A673 (cell line): ENCODE measurements at regions not wholly inside any gene's neighbourhood (a gene's known extent, or its start where the extent isn't known, plus 50 kb on each side); places are given as distances from the start of the nearest gene placed in this dataset.

Experiments used
- BruUV-seq: library from RNA; stranded (reverse); fragments of 400-500 nt; replicated peaks from 2 replicates; lab custom pipeline; 2021; lab: Mats Ljungman, UMichigan
- CTCF ChIA-PET: fragments of 300-600 bp; sonication (Branson Sonifier 250); formaldehyde crosslinking; loops from one replicate; lab custom pipeline; 2022; ENCODE audit warnings: antibody characterized with exemption; lab: Charles Lee
- POLR2A ChIA-PET: fragments of 300-600 bp; sonication (Branson Sonifier 250); formaldehyde crosslinking; loops from one replicate; lab custom pipeline; 2022; ENCODE audit warnings: antibody characterized with exemption; ENCODE audit not compliant: low non-redundant PET; lab: Charles Lee
- DNase-seq: peaks from one replicate; pipeline ENCODE4 v3.0.0-alpha.2; 2015; ENCODE audit warnings: low spot score
- H3K27ac ChIP-seq: fragments of 200-600 bp; sonication (generic); 2 replicates; pipeline ENCODE4 v1.5.1; 2016; ENCODE audit warnings: mixed run types, low read depth, mild to moderate bottlenecking, mixed read lengths, antibody characterized with exemption, low read length; ENCODE audit not compliant: poor library complexity, severe bottlenecking
- H3K27me3 ChIP-seq: fragments of 200-600 bp; sonication (generic); replicated peaks from 2 replicates; pipeline ENCODE4 v1.6.1; 2017; ENCODE audit warnings: mixed run types, low read depth, mild to moderate bottlenecking, mixed read lengths, antibody characterized with exemption, low read length; ENCODE audit not compliant: insufficient read depth, poor library complexity
- H3K36me3 ChIP-seq: fragments of 200-600 bp; sonication (generic); 2 replicates; pipeline ENCODE4 v1.6.1; 2016; ENCODE audit warnings: mixed run types, mild to moderate bottlenecking, mixed read lengths, antibody characterized with exemption, low read length; ENCODE audit not compliant: insufficient read depth, poor library complexity, severe bottlenecking
- H3K4me1 ChIP-seq: fragments of 200-600 bp; sonication (generic); 2 replicates; pipeline ENCODE4 v1.6.1; 2017; ENCODE audit warnings: mixed run types, mild to moderate bottlenecking, mixed read lengths, antibody characterized with exemption, low read length; ENCODE audit not compliant: insufficient read depth, poor library complexity, severe bottlenecking
- H3K4me3 ChIP-seq: fragments of 200-600 bp; sonication (generic); 2 replicates; pipeline ENCODE4 v1.5.1; 2016; ENCODE audit warnings: low read depth, mixed run types, mild to moderate bottlenecking, mixed read lengths, low read length; ENCODE audit not compliant: poor library complexity, severe bottlenecking
- H3K9me3 ChIP-seq: fragments of 200-600 bp; sonication (generic); 2 replicates; pipeline ENCODE4 v1.6.1; 2016; ENCODE audit warnings: mixed run types, low read depth, mild to moderate bottlenecking, mixed read lengths, antibody characterized with exemption, low read length; ENCODE audit not compliant: poor library complexity, severe bottlenecking
- EZH2 ChIP-seq: fragments of 200-600 bp; sonication (generic); IDR thresholded peaks from 2 replicates; pipeline ENCODE4 v1.6.1; 2017; ENCODE audit warnings: borderline replicate concordance, low read depth, mild to moderate bottlenecking, mixed read lengths, antibody characterized with exemption, low read length; ENCODE audit not compliant: poor library complexity, severe bottlenecking
- intact Hi-C: fragments of 100-400 bp; cut with micrococcal nuclease; formaldehyde crosslinking; loops from one replicate; pipeline ENCODE4 v1.10.0; 2022; ENCODE audit not compliant: unreplicated experiment
- TF ChIP-seq, protein P1 (sequence below): fragments of 300-800, 200-600 bp; sonication (generic); conservative IDR thresholded peaks from 2 replicates; pipeline ENCODE4 v1.5.1; 2017; ENCODE audit warnings: low read depth, mild to moderate bottlenecking, antibody characterized with exemption, low read length, moderate library complexity, mixed read lengths

- Histone ChIP-seq H3K9me3 (no peaks in the 10 kb centered on the region), H3K4me1 (peaks cover 5% of the 10 kb centered on the region), H3K27ac (no peak overlapping the region), H3K27me3 (no peaks in the 10 kb centered on the region), H3K36me3 (no peaks in the 10 kb centered on the region), H3K4me3 (no peak overlapping the region)
- ChIA-PET CTCF (no interaction called here), POLR2A (no interaction called here)
- BruUV-seq: no TSS peak
- TF ChIP-seq EZH2: no peak
- TF ChIP-seq, protein P1, sequence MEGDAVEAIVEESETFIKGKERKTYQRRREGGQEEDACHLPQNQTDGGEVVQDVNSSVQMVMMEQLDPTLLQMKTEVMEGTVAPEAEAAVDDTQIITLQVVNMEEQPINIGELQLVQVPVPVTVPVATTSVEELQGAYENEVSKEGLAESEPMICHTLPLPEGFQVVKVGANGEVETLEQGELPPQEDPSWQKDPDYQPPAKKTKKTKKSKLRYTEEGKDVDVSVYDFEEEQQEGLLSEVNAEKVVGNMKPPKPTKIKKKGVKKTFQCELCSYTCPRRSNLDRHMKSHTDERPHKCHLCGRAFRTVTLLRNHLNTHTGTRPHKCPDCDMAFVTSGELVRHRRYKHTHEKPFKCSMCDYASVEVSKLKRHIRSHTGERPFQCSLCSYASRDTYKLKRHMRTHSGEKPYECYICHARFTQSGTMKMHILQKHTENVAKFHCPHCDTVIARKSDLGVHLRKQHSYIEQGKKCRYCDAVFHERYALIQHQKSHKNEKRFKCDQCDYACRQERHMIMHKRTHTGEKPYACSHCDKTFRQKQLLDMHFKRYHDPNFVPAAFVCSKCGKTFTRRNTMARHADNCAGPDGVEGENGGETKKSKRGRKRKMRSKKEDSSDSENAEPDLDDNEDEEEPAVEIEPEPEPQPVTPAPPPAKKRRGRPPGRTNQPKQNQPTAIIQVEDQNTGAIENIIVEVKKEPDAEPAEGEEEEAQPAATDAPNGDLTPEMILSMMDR: no peak
- no peak for DNase-seq
- intact Hi-C loops: no loop called here
Measured at GRCh38 chr4:138392751-138393308, 150.7 kb upstream of the SLC7A11 start.

DNA sequence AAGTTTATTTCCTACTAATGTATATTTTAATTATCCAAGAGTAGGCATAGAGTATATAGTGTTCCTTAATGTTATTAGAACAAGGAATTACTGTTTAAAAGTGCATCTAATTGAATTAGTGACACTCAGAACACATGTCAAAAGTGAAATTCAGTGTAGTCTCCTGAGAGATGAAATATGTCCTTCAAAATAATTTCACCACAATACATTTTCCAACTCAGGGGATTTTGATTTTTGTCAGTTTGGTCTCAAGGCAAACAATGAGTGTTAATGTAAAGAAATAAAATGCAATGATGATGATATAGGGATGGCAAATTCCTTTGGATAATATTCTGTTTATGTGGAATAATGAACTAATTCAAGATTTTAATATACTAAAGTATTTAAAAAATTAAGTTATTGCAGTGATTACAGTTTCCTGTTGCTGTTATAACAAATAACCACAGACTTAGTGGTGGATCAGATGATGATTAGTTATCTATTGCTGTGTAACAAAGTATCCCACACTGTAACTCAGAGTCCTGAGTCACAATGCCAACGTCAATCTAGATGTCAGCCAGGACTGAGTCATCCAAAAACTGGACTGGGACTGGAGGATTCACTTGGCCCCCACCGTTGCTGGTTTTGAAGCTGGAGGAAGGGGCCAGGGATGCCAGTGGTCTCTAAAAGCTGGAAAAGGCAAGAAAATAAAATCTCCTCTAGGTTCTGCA, 148.0 kb upstream of the SLC7A11 start:
- intact Hi-C loops: no loop called here
- peaks cover 5% of the 10 kb centered on the region for H3K4me1 ChIP-seq
- DNase-seq: no peak
- CTCF ChIA-PET: no interaction called here
- H3K36me3 ChIP-seq: no peaks in the 10 kb centered on the region
- POLR2A ChIA-PET: no interaction called here
- H3K27ac ChIP-seq: no peak overlapping the region
- BruUV-seq: no TSS peak
- TF ChIP-seq, protein P1: no peak
- TF ChIP-seq EZH2: no peak
- no peaks in the 10 kb centered on the region for H3K27me3 ChIP-seq
- no peaks in the 10 kb centered on the region for H3K9me3 ChIP-seq
- no peak overlapping the region for H3K4me3 ChIP-seq

DNA sequence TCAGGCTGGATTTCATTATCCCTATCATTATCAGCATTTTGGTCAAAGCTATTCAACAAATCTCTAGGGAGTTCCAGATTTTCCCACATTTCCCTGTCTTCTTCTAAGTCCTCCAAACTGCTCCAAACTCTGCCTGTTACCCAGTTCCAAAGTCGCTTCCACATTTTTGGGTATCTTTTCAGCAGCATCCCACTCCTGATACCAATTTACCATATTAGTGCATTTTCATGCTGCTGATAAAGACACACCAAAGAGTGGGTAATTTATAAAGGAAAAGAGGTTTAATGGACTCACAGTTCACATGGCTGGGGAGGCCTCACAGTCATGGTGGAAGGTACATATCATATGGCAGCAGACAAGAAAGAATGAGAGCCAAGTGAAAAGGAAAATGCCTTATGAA, 132.8 kb upstream of the SLC7A11 start:
- Histone ChIP-seq H3K4me3 (no peak overlapping the region), H3K36me3 (no peaks in the 10 kb centered on the region), H3K27ac (no peak overlapping the region), H3K9me3 (no peaks in the 10 kb centered on the region), H3K4me1 (no peaks in the 10 kb centered on the region), H3K27me3 (no peaks in the 10 kb centered on the region)
- intact Hi-C loops: no loop called here
- BruUV-seq: no TSS peak
- TF ChIP-seq, protein P1: no peak
- no peak for TF ChIP-seq EZH2
- ChIA-PET CTCF (no interaction called here), POLR2A (no interaction called here)
- DNase-seq: no peak
